Natural killer cell (primary cell): ENCODE measurements at regions not wholly inside any gene's neighbourhood (a gene's known extent, or its start where the extent isn't known, plus 50 kb on each side); places are given as distances from the start of the nearest gene placed in this dataset.
"Not testable (repeated sequence)": the region's sequence is repeated elsewhere in the genome, so short reads cannot be mapped to it uniquely, and the experiment has no call there.

Source experiments
- ATAC-seq, 3 donors: fragments of 150-1000 bp in 2 of 3; fragments of 200-7000 bp in 1 of 3; cut with Tn5 transposase; 1 replicate in 1 of 3; 2 replicates in 2 of 3; pipeline ENCODE4 v1.10.0; 2021; ENCODE audit warnings: mild to moderate bottlenecking in 2 of 3, moderate library complexity in 2 of 3
- DNase-seq, 2 donors: peaks; one replicate each; pipeline versions ENCODE4 v3.0.0 to v3.0.0-alpha.2; 2013 to 2021; ENCODE audit warnings: mixed read lengths in 1 of 2
- H3K27ac ChIP-seq: one replicate; pipeline ENCODE4 v1.5.1; 2013; ENCODE audit warnings: mild to moderate bottlenecking, low read length
- H3K27me3 ChIP-seq: one replicate; pipeline ENCODE4 v1.6.1; 2013; ENCODE audit warnings: low read length; ENCODE audit not compliant: control insufficient read depth, insufficient read depth
- H3K36me3 ChIP-seq: one replicate; pipeline ENCODE4 v1.6.1; 2013; ENCODE audit warnings: low read length; ENCODE audit not compliant: control insufficient read depth, insufficient read depth
- H3K4me1 ChIP-seq: one replicate; pipeline ENCODE4 v1.6.1; 2013; ENCODE audit warnings: low read length; ENCODE audit not compliant: control insufficient read depth, insufficient read depth
- H3K4me3 ChIP-seq: one replicate; pipeline ENCODE4 v1.5.1; 2013; ENCODE audit warnings: low read length
- H3K9me3 ChIP-seq: one replicate; pipeline ENCODE4 v1.6.1; 2013; ENCODE audit warnings: low read length; ENCODE audit not compliant: control insufficient read depth, insufficient read depth
- H3K27ac Mint-ChIP-seq, 2 donors: one replicate each; pipeline ENCODE4 v1.8.0; 2022; ENCODE audit warnings: mild to moderate bottlenecking in 2 of 2, mixed read lengths in 2 of 2, moderate library complexity in 1 of 2
- H3K27me3 Mint-ChIP-seq, 2 donors: one replicate each; pipeline ENCODE4 v1.8.0; 2022; ENCODE audit warnings: low read depth in 2 of 2, mixed read lengths in 2 of 2
- H3K36me3 Mint-ChIP-seq: one replicate; pipeline ENCODE4 v1.8.0; 2022; ENCODE audit warnings: mixed read lengths
- H3K4me1 Mint-ChIP-seq, 2 donors: one replicate each; pipeline ENCODE4 v1.8.0; 2022; ENCODE audit warnings: mixed read lengths in 2 of 2
- H3K4me3 Mint-ChIP-seq: one replicate; pipeline ENCODE4 v1.8.0; 2022; ENCODE audit warnings: mild to moderate bottlenecking, moderate library complexity, mixed read lengths
- H3K9me3 Mint-ChIP-seq, 2 donors: one replicate each; pipeline ENCODE4 v1.8.0; 2022; ENCODE audit warnings: mixed read lengths in 2 of 2
- CTCF ChIP-seq: fragments of 200-600 bp; IDR thresholded peaks from one replicate; pipeline ENCODE4 v1.8.0; 2022; ENCODE audit warnings: antibody characterized with exemption
- WGBS: methylation state at CpG from one replicate; pipeline ENCODE4 v1.1.7; 2013; ENCODE audit warnings: missing lambda C conversion rate; ENCODE audit not compliant: insufficient coverage; 5-methylcytosine and 5-hydroxymethylcytosine counted together
- intact Hi-C: fragments of 100-400 bp; cut with micrococcal nuclease; formaldehyde crosslinking; loops from one replicate; pipeline ENCODE4 v1.14.2; 2022

- H3K4me1 Mint-ChIP-seq, result no peaks in the 10 kb centered on the region
- Histone ChIP-seq H3K27ac (no peak overlapping the region), H3K9me3 (no peaks in the 10 kb centered on the region), H3K4me1 (peaks cover 4% of the 10 kb centered on the region), H3K27me3 (no peaks in the 10 kb centered on the region), H3K4me3 (no peak overlapping the region), H3K36me3 (no peaks in the 10 kb centered on the region)
- H3K27me3 Mint-ChIP-seq, result peaks cover 0 to 3% of the 10 kb centered on the region in 2 donors
- DNase-seq, result no peak
- no peaks in the 10 kb centered on the region for H3K36me3 Mint-ChIP-seq
- H3K4me3 Mint-ChIP-seq, result no peak overlapping the region
- WGBS, result 71% methylated on average over 1 of the region's 3 CpGs
- TF ChIP-seq CTCF, result no peak
- no peak for ATAC-seq
- H3K9me3 Mint-ChIP-seq, result no peaks in the 10 kb centered on the region
- no peak overlapping the region for H3K27ac Mint-ChIP-seq
- intact Hi-C loops, result no loop called here
These were observed 85.0 kb upstream of the ATF7IP2 start for GRCh38 chr16:10300905-10301304.

- H3K4me1 ChIP-seq, H3K27me3 Mint-ChIP-seq, H3K9me3 Mint-ChIP-seq, H3K9me3 ChIP-seq, H3K36me3 ChIP-seq, DNase-seq, H3K4me1 Mint-ChIP-seq, intact Hi-C loops, H3K36me3 Mint-ChIP-seq, H3K27ac ChIP-seq, H3K27ac Mint-ChIP-seq, H3K27me3 ChIP-seq, H3K4me3 Mint-ChIP-seq, ATAC-seq, H3K4me3 ChIP-seq: not testable (repeated sequence)
- 94% methylated on average over 5 of the region's 6 CpGs for WGBS
These were observed 84.3 kb upstream of the ATF7IP2 start for GRCh38 chr16:10301547-10301946.

- no peaks in the 10 kb centered on the region for H3K4me1 Mint-ChIP-seq
- intact Hi-C loops, result no loop called here
These were observed 79.9 kb upstream of the ATF7IP2 start for GRCh38 chr16:10305912-10306311.

GRCh38 chr16:10308305-10309193 is 77.3 kb upstream of the ATF7IP2 start:
- Mint-ChIP-seq H3K4me3 (no peak overlapping the region), H3K9me3 (no peaks in the 10 kb centered on the region), H3K27ac (no peak overlapping the region), H3K4me1 (no peaks in the 10 kb centered on the region), H3K36me3 (no peaks in the 10 kb centered on the region), H3K27me3 (peaks cover 0 to 3% of the 10 kb centered on the region in 2 donors)
- intact Hi-C loops, result no loop called here
- Histone ChIP-seq H3K4me3 (no peak overlapping the region), H3K36me3 (no peaks in the 10 kb centered on the region), H3K27me3 (no peaks in the 10 kb centered on the region), H3K27ac (no peak overlapping the region), H3K9me3 (no peaks in the 10 kb centered on the region), H3K4me1 (no peaks in the 10 kb centered on the region)
- TF ChIP-seq CTCF, result no peak
- DNase-seq (no peak), ATAC-seq (no peak)
- 90% methylated on average over 14 of the region's 15 CpGs for WGBS

More at GRCh38 chr16:10305912-10306311, 79.9 kb upstream of the ATF7IP2 start:
- H3K9me3 ChIP-seq, result no peaks in the 10 kb centered on the region
- H3K4me3 ChIP-seq, result no peak overlapping the region
- no peaks in the 10 kb centered on the region for H3K4me1 ChIP-seq
- Mint-ChIP-seq H3K4me3 (no peak overlapping the region), H3K9me3 (no peaks in the 10 kb centered on the region), H3K27me3 (peaks cover 0 to 3% of the 10 kb centered on the region in 2 donors), H3K36me3 (no peaks in the 10 kb centered on the region), H3K27ac (no peak overlapping the region)
- H3K27ac ChIP-seq, result no peak overlapping the region
- 92% methylated on average over 2 of the region's 4 CpGs for WGBS
- H3K27me3 ChIP-seq, result no peaks in the 10 kb centered on the region
- no peaks in the 10 kb centered on the region for H3K36me3 ChIP-seq
- DNase-seq, result no peak
- no peak for ATAC-seq
- TF ChIP-seq CTCF, result no peak
